GM19467 (cell line): ENCODE measurements at regions not wholly inside any gene's neighbourhood (a gene's known extent, or its start where the extent isn't known, plus 50 kb on each side); places are given as distances from the start of the nearest gene placed in this dataset.
"Not testable (repeated sequence)": the region's sequence is repeated elsewhere in the genome, so short reads cannot be mapped to it uniquely, and the experiment has no call there.

ENCODE experiments used
- ATAC-seq: cut with Tn5 transposase; IDR thresholded peaks from one replicate; pipeline ENCODE4 v1.9.1; 2021; ENCODE audit warnings: mild to moderate bottlenecking, moderate library complexity; ENCODE audit not compliant: unreplicated experiment

DNA sequence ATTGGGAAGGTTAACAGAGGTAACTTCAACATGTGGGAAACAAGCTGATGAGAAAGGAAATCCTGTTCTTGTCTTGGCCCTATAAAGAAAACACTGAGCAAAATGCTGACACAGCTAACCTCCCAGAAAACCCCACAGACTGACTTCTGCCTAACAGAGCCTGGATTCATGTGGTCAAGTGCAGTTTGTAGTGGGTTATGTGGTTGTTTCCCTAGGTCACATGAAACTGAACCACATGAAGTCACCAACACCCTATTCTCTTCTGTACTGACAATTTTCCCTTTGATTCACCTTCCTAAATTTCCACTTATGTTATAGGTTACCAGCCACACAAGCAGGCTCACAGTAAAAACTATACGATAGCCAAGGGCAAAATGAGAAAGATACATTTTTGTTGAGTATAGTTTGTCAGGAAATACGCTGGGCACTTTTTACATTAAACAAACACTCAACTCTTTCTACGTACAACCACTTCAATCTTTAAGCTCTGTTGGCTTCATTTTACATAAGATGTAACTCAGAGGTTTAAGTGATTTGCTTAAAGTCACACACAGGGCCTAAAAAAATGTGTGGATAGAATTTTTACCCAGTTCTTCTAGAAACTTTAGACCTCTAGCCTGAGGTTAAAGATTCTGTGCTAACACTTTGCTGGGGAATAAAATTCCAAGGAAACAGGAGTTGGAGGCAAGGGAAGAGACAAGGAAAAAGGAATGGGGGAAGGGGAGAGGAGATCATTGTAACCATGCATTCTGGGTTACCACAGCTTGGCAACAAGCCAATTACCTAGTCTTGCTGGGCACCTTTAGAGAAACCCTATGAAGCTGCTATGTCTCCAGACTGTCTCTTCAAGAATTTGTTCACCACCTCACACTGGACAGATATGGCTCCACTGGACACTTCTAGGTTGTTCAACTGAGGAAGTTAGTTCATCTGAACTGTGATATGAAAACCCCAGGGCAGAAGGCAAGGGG, 601.6 kb upstream of the USP24 start:
- ATAC-seq = no peak

DNA sequence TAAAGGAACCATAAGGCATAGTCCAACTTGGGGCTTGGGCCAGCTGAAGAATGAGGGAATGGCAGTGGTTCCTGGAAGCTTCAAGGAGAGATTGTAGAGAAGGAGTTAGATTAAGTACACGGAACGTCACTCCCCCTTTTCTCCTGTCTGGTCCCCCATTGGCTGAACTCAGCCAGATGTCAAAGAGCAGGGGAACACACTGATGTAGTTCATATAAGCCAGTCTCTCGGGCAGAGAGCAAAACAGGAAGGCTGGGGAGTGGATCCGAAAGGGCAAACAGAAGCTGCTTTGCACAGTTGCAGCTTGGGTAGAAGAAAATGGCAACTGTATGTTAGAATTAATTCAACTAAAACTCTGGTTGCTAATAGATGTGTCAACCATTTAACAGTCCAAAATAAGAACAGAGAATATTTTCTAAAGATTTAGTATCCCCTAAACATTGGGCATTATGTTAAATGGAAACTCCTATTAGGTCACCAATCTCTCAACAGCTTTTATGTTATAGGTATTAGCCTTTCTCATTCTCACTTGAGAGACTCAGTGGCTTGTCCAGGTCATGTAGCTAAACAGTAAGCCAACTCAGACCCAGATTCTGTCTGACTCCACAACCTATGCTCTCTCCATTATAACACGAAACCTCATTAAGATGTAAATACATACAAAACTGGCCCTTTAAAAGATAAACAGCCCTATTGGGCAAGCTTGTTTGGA, 600.7 kb upstream of the USP24 start:
- no peak for ATAC-seq

DNA sequence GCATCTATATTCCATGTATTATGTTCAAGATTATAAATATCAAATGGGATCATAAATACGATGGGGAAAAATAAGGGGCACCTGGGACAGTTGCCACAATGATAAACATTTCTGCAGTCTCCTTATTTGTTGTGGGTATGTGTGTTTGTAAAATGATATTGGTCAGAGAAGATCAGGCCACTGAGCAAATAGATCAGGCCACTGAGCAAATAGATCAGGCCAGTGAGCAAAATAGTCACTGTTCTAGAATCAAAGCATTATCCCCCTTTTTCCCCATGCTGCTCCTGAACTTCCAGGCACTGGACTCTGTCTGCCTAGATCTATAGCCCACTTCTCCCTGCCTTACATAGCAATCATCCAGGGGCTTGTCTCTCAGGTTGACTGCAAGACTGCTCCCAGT, 599.8 kb upstream of the USP24 start:
- no peak for ATAC-seq

- ATAC-seq = no peak
These were observed 598.5 kb upstream of the USP24 start for GRCh38 chr1:55813618-55814017.

DNA sequence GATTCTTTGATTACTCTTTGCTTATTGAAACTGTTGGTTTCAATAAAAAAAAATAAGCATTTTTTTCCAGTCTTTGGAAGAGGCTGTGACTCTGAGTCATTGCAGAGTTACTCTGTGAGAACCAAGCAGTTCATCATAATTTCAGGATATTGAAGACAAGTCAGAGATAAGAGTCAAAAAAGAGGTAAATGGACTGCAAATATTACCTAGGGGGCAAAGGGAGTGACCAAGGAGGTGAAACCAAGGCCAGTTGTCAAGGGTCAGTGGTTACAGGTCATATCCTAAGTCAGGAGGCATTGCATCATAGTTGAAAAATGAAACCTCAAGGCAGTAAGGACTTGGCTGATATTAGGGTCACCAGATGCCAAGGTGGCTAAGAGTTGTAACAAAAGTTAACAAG, 597.1 kb upstream of the USP24 start:
- no peak for ATAC-seq

- ATAC-seq = no peak
These were observed 593.1 kb upstream of the USP24 start for GRCh38 chr1:55808263-55808662.

DNA sequence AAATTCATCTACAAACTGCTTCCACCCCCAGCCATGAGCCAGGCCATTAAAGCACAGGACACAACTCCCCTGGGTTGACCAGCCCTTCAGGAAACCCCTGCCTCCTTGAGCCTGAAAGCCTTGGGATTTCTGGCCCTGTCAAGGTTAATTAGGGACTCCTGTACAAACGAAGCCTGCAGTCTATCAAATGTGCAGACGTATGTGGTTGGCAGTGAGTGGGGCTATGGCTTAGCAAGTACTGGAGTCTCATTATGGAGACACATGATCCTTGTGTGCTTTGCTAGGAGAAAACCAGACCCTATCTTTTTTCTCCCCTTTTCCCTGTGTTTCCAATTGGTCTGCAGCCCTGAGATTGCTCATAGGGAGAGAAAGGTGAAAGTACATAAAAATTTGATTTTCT, 588.3 kb upstream of the USP24 start:
- ATAC-seq = no peak

DNA sequence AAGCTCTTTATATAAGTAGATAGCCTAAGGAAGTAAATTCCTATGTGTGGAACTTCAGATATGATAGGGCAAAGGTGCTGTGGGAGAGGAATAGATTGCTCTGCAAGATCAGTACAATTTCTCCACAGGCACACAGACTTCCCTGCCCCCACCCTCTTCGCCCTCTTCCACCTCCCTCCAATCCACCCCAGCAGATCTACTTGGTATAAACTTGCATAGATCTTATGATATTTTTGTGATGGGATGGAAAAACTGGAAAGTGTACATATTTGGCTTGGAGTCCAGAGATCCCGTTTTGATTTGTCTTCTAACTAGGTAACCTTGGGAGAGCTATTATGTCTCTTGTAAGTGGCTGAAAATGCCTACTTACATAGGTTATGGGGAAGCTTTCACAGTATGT, 586.3 kb upstream of the USP24 start:
- no peak for ATAC-seq

GRCh38 chr1:55800503-55800902, 585.3 kb upstream of the USP24 start:
- ATAC-seq = no peak

DNA sequence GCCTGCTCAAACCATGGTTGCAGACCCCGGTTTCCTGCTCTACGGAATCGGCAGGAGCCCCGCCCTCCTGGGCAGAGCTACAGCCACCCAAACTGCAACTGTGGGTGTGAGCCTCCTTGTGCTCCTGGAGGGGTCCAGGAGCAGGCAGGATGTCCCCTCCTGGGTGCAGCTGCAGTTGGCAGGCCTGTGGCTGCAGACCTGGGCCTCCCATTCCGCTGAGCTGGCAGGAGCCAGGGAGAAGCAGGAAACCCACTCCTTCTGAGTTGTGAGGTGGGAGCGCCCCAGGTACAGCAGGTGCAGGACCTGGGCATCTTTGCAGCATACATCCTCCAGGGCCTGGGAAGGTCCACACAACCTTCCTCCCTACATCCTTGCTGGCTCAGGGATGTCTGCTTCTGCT, 578.7 kb upstream of the USP24 start:
- ATAC-seq = no peak

- ATAC-seq = no peak
These were observed 577.7 kb upstream of the USP24 start for GRCh38 chr1:55792870-55793269.

DNA sequence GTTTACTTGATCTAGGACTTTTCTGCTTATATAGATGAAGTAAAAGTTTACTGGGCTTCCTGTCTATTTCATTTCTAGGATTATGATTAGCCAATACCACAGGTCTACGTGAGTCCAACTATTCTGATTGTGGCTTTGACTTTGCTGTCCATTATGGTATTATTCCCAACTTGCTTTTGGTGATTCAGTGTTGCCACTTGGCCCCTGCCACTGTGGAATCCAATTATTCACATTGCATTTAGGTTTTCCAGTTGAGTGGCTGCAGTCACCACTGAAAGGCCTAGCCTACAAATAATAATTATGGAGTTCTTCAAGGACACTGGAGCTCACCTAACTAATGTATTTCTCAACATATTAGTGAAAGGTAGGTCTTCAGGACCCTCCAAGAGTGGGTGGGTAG, 574.3 kb upstream of the USP24 start:
- no peak for ATAC-seq

GRCh38 chr1:55786396-55786795, 571.2 kb upstream of the USP24 start:
- ATAC-seq = no peak

DNA sequence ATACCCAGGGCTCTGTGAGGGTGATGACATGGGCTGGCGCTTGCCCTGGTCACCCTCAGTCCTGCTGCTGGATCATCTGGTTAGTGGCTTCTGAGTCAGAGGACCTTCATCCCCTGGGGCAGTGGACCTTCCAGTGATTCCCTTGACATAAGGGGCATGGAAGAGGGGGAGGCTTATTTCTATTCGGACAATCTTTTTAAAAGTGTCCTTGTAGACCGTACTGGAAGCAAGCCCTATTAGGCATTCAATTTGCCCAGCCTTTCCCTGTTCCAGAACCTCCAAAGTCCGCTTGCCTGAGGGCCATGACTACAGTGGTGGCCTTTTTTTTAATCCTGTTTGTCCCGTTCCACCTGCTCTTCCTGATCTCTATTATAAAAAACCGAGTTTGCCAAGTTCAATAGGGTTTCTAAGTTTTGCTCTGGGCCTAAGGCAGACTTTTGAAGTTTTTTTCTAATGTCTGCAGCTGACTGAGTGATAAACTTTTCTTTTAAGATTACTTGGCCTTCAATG, 569.8 kb upstream of the USP24 start:
- not testable (repeated sequence) for ATAC-seq

DNA sequence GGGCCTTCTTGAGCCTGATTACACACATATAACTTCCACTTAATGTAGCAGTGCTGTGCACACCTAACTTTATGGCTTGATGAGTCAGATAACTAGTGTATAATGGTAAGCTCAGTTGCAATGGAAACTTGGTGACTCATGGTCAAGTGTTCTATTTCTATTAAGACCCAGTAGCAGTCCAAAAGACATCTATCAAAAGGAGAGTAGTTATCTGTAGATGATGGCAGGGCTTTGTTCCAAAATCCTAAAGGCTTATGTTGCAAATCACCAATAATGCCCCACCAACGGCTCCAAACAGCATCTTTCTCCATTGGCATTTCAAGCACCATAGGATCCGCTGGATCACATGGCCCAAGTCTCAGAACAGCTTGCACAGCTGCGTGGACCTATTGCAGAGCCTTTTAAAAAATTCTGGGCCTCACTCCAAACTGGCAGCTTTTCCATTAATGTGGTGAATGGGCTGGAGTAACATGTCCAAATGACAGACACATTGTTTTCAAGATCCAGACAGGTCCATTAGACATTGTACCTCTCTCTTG, 566.8 kb upstream of the USP24 start:
- no peak for ATAC-seq

DNA sequence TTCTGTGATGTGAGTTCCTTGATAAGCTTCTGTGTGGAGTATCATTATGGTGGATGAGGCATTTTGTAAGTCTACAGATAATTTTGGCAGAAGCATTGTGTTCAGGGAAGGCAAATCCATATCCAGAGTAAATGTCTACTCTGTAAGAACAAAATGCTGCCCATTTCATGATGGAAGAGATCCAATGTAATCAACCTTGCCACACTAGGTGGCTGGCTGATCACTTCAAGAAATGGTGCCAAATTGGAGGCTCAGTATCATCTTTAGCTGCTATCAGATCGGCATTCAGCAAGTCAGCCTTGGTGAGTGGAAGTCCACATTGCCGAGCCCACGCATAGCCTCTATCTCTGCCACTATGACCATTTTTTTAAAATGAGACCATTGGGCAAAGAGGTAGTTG, 565.8 kb upstream of the USP24 start:
- no peak for ATAC-seq

DNA sequence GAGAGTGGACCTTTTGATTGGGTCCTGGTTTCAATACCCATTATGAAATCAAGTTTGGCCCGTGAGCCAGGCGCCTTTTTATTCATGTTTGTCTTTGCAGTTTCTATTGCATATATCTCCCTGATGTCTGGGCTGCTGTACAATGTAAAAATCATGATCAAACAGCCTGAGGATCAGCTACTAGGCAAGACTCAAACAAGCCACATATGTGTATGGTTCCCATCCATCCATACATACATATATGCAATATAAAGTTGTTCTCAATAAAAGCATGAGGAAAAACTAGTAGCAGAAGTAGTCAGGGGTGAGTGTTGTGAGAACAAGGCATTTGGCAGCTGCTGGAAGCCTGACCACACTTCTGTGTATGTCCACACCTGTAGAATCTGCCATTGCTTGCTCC, 562.4 kb upstream of the USP24 start:
- ATAC-seq = no peak

DNA sequence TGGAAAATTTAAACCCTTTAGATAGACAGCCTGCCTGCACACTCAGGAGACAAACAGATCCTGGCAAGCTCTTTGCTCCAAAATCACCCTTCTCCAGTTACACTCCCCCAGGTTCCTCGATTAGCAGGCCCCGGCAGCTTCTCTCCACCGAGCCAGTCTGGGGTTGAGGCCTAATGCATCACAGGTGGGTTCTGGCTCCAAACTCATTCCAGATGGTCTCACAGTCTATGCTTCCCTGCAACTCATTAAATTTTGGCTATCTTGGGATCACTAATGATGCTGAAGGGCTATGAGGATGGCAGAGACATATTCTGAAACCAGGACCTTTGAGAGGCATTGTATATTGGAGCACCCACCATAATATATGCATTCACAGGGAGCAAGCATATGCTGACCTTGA, 559.8 kb upstream of the USP24 start:
- ATAC-seq = no peak

GRCh38 chr1:55774446-55774845, 559.3 kb upstream of the USP24 start:
- ATAC-seq = no peak

GRCh38 chr1:55773211-55773940, 558.2 kb upstream of the USP24 start:
- no peak for ATAC-seq

DNA sequence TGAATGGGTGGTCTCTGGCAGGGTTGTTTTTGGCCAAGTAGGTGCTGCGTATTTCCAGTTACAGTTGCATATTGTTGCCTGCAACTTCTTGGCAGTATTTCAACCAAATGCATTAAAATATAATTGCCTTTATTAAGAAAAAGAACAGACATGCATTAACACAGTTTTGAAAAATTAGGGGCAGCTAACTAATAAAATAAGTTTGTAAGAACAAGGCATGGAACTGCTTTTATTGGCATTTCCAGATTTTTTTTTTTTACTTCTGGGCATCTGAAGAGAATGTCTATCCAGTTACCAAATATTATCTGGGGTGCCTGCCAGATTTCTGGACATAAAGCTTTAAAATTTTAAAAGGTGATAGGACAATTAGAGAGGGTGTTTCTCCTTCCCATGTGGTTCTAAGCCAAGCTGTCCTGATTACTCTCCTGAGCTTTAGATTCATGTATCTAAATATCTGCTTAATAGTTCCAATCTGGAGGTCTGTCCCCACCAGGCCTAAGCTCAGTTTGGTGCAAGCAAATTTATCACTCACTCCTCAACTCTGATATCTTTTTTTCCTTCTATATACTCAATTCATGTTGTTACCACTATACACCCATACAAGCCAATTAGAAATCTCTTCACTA, 553.3 kb upstream of the USP24 start:
- no peak for ATAC-seq
